SK-N-SH (cell line): ENCODE measurements at regions not wholly inside any gene's neighbourhood (a gene's known extent, or its start where the extent isn't known, plus 50 kb on each side); places are given as distances from the start of the nearest gene placed in this dataset.

Source experiments
- CTCF ChIA-PET: fragments of 300-600, 350-600 bp; formaldehyde crosslinking; extraction: SDS; loops from one replicate; lab custom pipeline; 2021; lab: Yijun Ruan, JAX
- POLR2A ChIA-PET: fragments of 350-600 bp; sonication (Branson Sonifier 250); formaldehyde crosslinking; extraction: SDS; loops from one replicate; lab custom pipeline; 2020; ENCODE audit warnings: antibody characterized with exemption, inconsistent platforms; lab: Yijun Ruan, JAX
- DNase-seq: peaks from one replicate; pipeline ENCODE4 v3.0.0; 2012
- H2AFZ ChIP-seq: fragments of 200-600 bp; sonication (generic); 2 replicates; pipeline ENCODE4 v1.8.1; 2016; ENCODE audit warnings: antibody characterized with exemption, mild to moderate bottlenecking, low read depth
- H3F3A ChIP-seq: fragments of 200-600 bp; sonication (generic); replicated peaks from 2 replicates; pipeline ENCODE3; 2016; ENCODE audit warnings: antibody characterized with exemption, mild to moderate bottlenecking; ENCODE audit not compliant: insufficient read depth
- H3K27ac ChIP-seq, 2 experiments: fragments of 200-500 bp in 1 of 2; fragments of 200-600 bp in 1 of 2; sonication (Bioruptor generic) in 1 of 2; sonication (generic), shearing (Covaris generic) in 1 of 2; 2 replicates each; pipeline versions ENCODE4 v1.5.1 to v1.6.1; 2014 to 2016; ENCODE audit warnings: low read depth in 2 of 2, inconsistent platforms in 1 of 2, low read length in 1 of 2, mild to moderate bottlenecking in 1 of 2, mixed read lengths in 1 of 2
- H3K27me3 ChIP-seq: fragments of 200-600 bp; sonication (generic), shearing (Covaris generic); 2 replicates; pipeline ENCODE4 v1.6.1; 2016; ENCODE audit warnings: mixed run types; ENCODE audit not compliant: insufficient read depth
- H3K36me3 ChIP-seq, 2 experiments: fragments of 200-500 bp in 1 of 2; fragments of 200-600 bp in 1 of 2; sonication (Bioruptor generic) in 1 of 2; sonication (generic) in 1 of 2; replicated peaks in 1 of 2; 2 replicates each; pipeline versions ENCODE3 to v1.5.1; 2014 to 2016; ENCODE audit warnings: low read length in 1 of 2, mild to moderate bottlenecking in 1 of 2; ENCODE audit not compliant: insufficient read depth in 2 of 2, control insufficient read depth in 1 of 2
- H3K4me1 ChIP-seq, 2 experiments: fragments of 200-500 bp in 1 of 2; fragments of 200-600 bp in 1 of 2; sonication (Bioruptor generic) in 1 of 2; sonication (generic), shearing (Covaris generic) in 1 of 2; 2 replicates each; pipeline versions ENCODE4 v1.5.1 to v1.6.1; 2014 to 2016; ENCODE audit warnings: low read depth in 1 of 2, low read length in 1 of 2, mixed run types in 1 of 2; ENCODE audit not compliant: insufficient read depth in 2 of 2, control insufficient read depth in 1 of 2
- H3K4me2 ChIP-seq: fragments of 200-600 bp; sonication (generic), shearing (Covaris generic); 2 replicates; pipeline ENCODE4 v1.6.1; 2017; ENCODE audit warnings: mixed run types
- H3K4me3 ChIP-seq, 2 experiments: fragments of 200-500 bp in 1 of 2; fragments of 200-600 bp in 1 of 2; sonication (Bioruptor generic) in 1 of 2; sonication (generic), shearing (Covaris generic) in 1 of 2; 2 replicates each; pipeline versions ENCODE4 v1.5.1 to v1.8.1; 2014 to 2016; ENCODE audit warnings: low read depth in 2 of 2, inconsistent platforms in 1 of 2, low read length in 1 of 2, mild to moderate bottlenecking in 1 of 2, mixed read lengths in 1 of 2, moderate library complexity in 1 of 2
- H3K79me2 ChIP-seq: fragments of 200-600 bp; sonication (generic); 2 replicates; pipeline ENCODE4 v1.8.1; 2017; ENCODE audit warnings: mild to moderate bottlenecking; ENCODE audit not compliant: insufficient read depth
- H3K9ac ChIP-seq: fragments of 200-600 bp; sonication (generic); 2 replicates; pipeline ENCODE4 v1.6.1; 2017; ENCODE audit warnings: mixed run types
- H3K9me2 ChIP-seq: fragments of 200-600 bp; sonication (generic); 2 replicates; pipeline ENCODE4 v1.6.1; 2017; ENCODE audit warnings: mixed run types
- H3K9me3 ChIP-seq: fragments of 200-600 bp; sonication (generic); 2 replicates; pipeline ENCODE4 v1.6.1; 2017; ENCODE audit warnings: mixed run types, mild to moderate bottlenecking, moderate library complexity
- H4K20me1 ChIP-seq: fragments of 200-600 bp; sonication (generic); 2 replicates; pipeline ENCODE4 v1.6.1; 2017; ENCODE audit warnings: mild to moderate bottlenecking, mixed run types; ENCODE audit not compliant: insufficient read depth
- CHD2 ChIP-seq: fragments of 150-350 bp; IDR thresholded peaks from 2 replicates; pipeline ENCODE4 v1.6.1; 2018; ENCODE audit warnings: low read length; ENCODE audit not compliant: partially characterized antibody
- ELF1 ChIP-seq: IDR thresholded peaks from 2 replicates; pipeline ENCODE4 v1.4.0; 2012
- EZH2phosphoT487 ChIP-seq: fragments of 200-600 bp; sonication (generic); IDR thresholded peaks from 2 replicates; pipeline ENCODE4 v1.6.1; 2017; ENCODE audit warnings: low read depth, mixed run types, mild to moderate bottlenecking, antibody characterized with exemption, moderate library complexity, borderline replicate concordance
- FOSL2 ChIP-seq: IDR thresholded peaks from 2 replicates; pipeline ENCODE4 v1.4.0; 2012; ENCODE audit warnings: low read depth, mild to moderate bottlenecking, moderate library complexity, borderline replicate concordance
- GABPA ChIP-seq: IDR thresholded peaks from 2 replicates; pipeline ENCODE4 v1.4.0; 2012; ENCODE audit warnings: low read depth, mild to moderate bottlenecking
- GATA2 ChIP-seq: sonication (generic); formaldehyde crosslinking; IDR thresholded peaks from 2 replicates; pipeline ENCODE4 v1.5.0; 2020; ENCODE audit warnings: mild to moderate bottlenecking, missing genetic modification reagents
- JUND ChIP-seq: IDR thresholded peaks from 2 replicates; pipeline ENCODE4 v1.4.0; 2012
- MEF2A ChIP-seq: IDR thresholded peaks from 2 replicates; pipeline ENCODE4 v1.4.0; 2012; ENCODE audit warnings: low read depth, borderline replicate concordance
- NFIC ChIP-seq: IDR thresholded peaks from 2 replicates; pipeline ENCODE4 v1.4.0; 2012; ENCODE audit warnings: borderline replicate concordance
- NRF1 ChIP-seq: IDR thresholded peaks from 2 replicates; pipeline ENCODE4 v1.6.1; 2012; ENCODE audit warnings: low read depth, mild to moderate bottlenecking, low read length
- PBX3 ChIP-seq: IDR thresholded peaks from 2 replicates; pipeline ENCODE4; 2012
- POLR2AphosphoS5 ChIP-seq: IDR thresholded peaks from 2 replicates; pipeline ENCODE4 v1.6.1; 2012; ENCODE audit warnings: low read depth, low read length
- REST ChIP-seq: IDR thresholded peaks from 2 replicates; pipeline ENCODE4 v1.6.1; 2012; ENCODE audit warnings: mild to moderate bottlenecking, low read depth, low read length, moderate library complexity
- RFX5 ChIP-seq: IDR thresholded peaks from 2 replicates; pipeline ENCODE4 v1.6.1; 2012; ENCODE audit warnings: mild to moderate bottlenecking, improper control_type of control experiment, low read length
- RXRA ChIP-seq: IDR thresholded peaks from 2 replicates; pipeline ENCODE4 v1.4.0; 2012; ENCODE audit warnings: low read depth, mild to moderate bottlenecking, borderline replicate concordance
- SIN3A ChIP-seq: IDR thresholded peaks from 2 replicates; pipeline ENCODE4 v1.6.1; 2012; ENCODE audit warnings: low read depth, mild to moderate bottlenecking, low read length, moderate library complexity, borderline replicate concordance
- SMC3 ChIP-seq: IDR thresholded peaks from 2 replicates; pipeline ENCODE4 v1.6.1; 2012; ENCODE audit warnings: low read depth, low read length, improper control_type of control experiment
- TAF1 ChIP-seq: IDR thresholded peaks from 2 replicates; pipeline ENCODE4 v1.6.1; 2012; ENCODE audit warnings: low read depth, mild to moderate bottlenecking, low read length, moderate library complexity, borderline replicate concordance
- TCF12 ChIP-seq: IDR thresholded peaks from 2 replicates; pipeline ENCODE4 v1.4.0; 2012
- TEAD4 ChIP-seq: IDR thresholded peaks from 2 replicates; pipeline ENCODE4 v1.4.0; 2012; ENCODE audit warnings: mild to moderate bottlenecking, borderline replicate concordance; ENCODE audit not compliant: insufficient read depth
- USF2 ChIP-seq: fragments of 150-350 bp; IDR thresholded peaks from 2 replicates; pipeline ENCODE4 v1.6.1; 2017; ENCODE audit warnings: antibody characterized with exemption, low read length, low read depth, borderline replicate concordance
- YY1 ChIP-seq: IDR thresholded peaks from 2 replicates; pipeline ENCODE4 v1.4.0; 2012; ENCODE audit warnings: low read depth, mild to moderate bottlenecking
- ZBTB33 ChIP-seq: IDR thresholded peaks from 2 replicates; pipeline ENCODE4 v1.4.0; 2012; ENCODE audit warnings: low read depth, borderline replicate concordance
- WGBS: methylation state at CpG from one replicate; pipeline ENCODE4 v1.1.6; 2017; ENCODE audit warnings: low lambda C conversion rate; 5-methylcytosine and 5-hydroxymethylcytosine counted together

GRCh38 chr2:19123556-19123955 is 234.9 kb downstream of the OSR1 start (continued):
- TF ChIP-seq USF2 (no peak), NFIC (no peak), GABPA (no peak), JUND (no peak), GATA2 (no peak), RXRA (no peak), MEF2A (no peak), FOSL2 (no peak), SIN3A (no peak), NRF1 (no peak), REST (no peak)

- TF ChIP-seq TEAD4: no peak
- TF ChIP-seq RFX5: no peak
- no peak for TF ChIP-seq ZBTB33
- no peak for TF ChIP-seq RXRA
- no peak for TF ChIP-seq TAF1
- no peak for TF ChIP-seq SMC3
- no peak for TF ChIP-seq EZH2phosphoT487
- no peak for TF ChIP-seq YY1
- no peak for TF ChIP-seq TCF12
- no peak for TF ChIP-seq USF2
- TF ChIP-seq POLR2AphosphoS5: no peak
- TF ChIP-seq PBX3: no peak
- no peak for TF ChIP-seq ELF1
- TF ChIP-seq CHD2: no peak
- Histone ChIP-seq H2AFZ (no peak overlapping the region), H3K4me3 (no peak overlapping the region), H3K9ac (no peak overlapping the region), H3K79me2 (no peaks in the 10 kb centered on the region), H3K4me2 (no peak overlapping the region), H3K27ac (no peak overlapping the region), H3K9me2 (no peaks in the 10 kb centered on the region), H3F3A (peaks cover 13% of the 10 kb centered on the region), H3K4me1 (peaks cover 0 to 40% of the 10 kb centered on the region in 2 experiments; a peak in 3 of 4 replicates), H3K9me3 (no peaks in the 10 kb centered on the region), H3K36me3 (no peaks in the 10 kb centered on the region), H3K27me3 (no peaks in the 10 kb centered on the region), H4K20me1 (no peaks in the 10 kb centered on the region)
- no peak for DNase-seq
- ChIA-PET POLR2A (no interaction called here), CTCF (interaction anchor here (1.0 kb wide), 1 partner anchor 602 kb away, joined by 4 read pairs; no protein-coding TSS in a partner anchor)
- WGBS: 84% methylated on average over 1 of the region's 1 CpG
Measured at GRCh38 chr2:19122220-19122619, 236.2 kb downstream of the OSR1 start.
